HCT116 (cell line): ENCODE measurements at regions not wholly inside any gene's neighbourhood (a gene's known extent, or its start where the extent isn't known, plus 50 kb on each side); places are given as distances from the start of the nearest gene placed in this dataset.

Experiments
- ATAC-seq: fragments of 200-7000 bp; cut with Tn5 transposase; 2 replicates; pipeline ENCODE4 v1.9.1; 2020; ENCODE audit warnings: mild to moderate bottlenecking, moderate library complexity
- BruUV-seq: library from RNA; stranded (reverse); fragments of 400-500 nt; replicated peaks from 2 replicates; lab custom pipeline; 2021; lab: Mats Ljungman, UMichigan
- CTCF ChIA-PET: fragments of 300-600 bp; sonication (Branson Sonifier 250); formaldehyde crosslinking; loops from one replicate; lab custom pipeline; 2021; ENCODE audit warnings: antibody characterized with exemption; lab: Charles Lee
- POLR2A ChIA-PET: fragments of 300-600, 350-600 bp; sonication (Branson Sonifier 250); formaldehyde crosslinking; loops from one replicate; lab custom pipeline; 2021; ENCODE audit warnings: antibody characterized with exemption; lab: Charles Lee
- RAD21 ChIA-PET, 2 experiments: fragments of 300-600 bp; sonication (Branson Sonifier 250); formaldehyde crosslinking; loops; one replicate each; lab custom pipeline; 2023; ENCODE audit warnings: low total read pairs in 2 of 2; ENCODE audit not compliant: uncharacterized antibody in 2 of 2, unreplicated experiment in 2 of 2, low non-redundant PET in 1 of 2; lab: Charles Lee
- DNase-seq: peaks from one replicate; pipeline ENCODE4 v3.0.0-alpha.2; 2010; ENCODE audit warnings: low read depth, low spot score
- H2AFZ ChIP-seq: fragments of 200-600 bp; shearing (Covaris generic), sonication (generic); 2 replicates; pipeline ENCODE4 v1.6.1; 2017; ENCODE audit warnings: low read depth, mixed run types, mixed read lengths, antibody characterized with exemption, low read length; ENCODE audit not compliant: poor library complexity, severe bottlenecking
- H3K27ac ChIP-seq: 2 replicates; pipeline ENCODE4 v1.5.1; 2012; ENCODE audit warnings: low read depth, low read length
- H3K27me3 ChIP-seq: fragments of 200-600 bp; sonication (generic); 2 replicates; pipeline ENCODE4 v1.6.1; 2016; ENCODE audit warnings: mixed run types, low read length, mixed read lengths; ENCODE audit not compliant: insufficient read depth
- H3K36me3 ChIP-seq, 2 experiments: fragments of 200-500 bp in 1 of 2; fragments of 200-600 bp in 1 of 2; sonication (Bioruptor generic) in 1 of 2; sonication (generic) in 1 of 2; 2 replicates each; pipeline versions ENCODE4 v1.5.1 to v1.6.1; 2014 to 2016; ENCODE audit warnings: low read length in 2 of 2, inconsistent platforms in 1 of 2, mixed read lengths in 1 of 2, mixed run types in 1 of 2; ENCODE audit not compliant: insufficient read depth in 2 of 2, control insufficient read depth in 1 of 2
- H3K4me1 ChIP-seq, 2 experiments: fragments of 200-600 bp in 1 of 2; sonication (generic) in 1 of 2; 2 replicates each; pipeline versions ENCODE4 v1.5.1 to v1.6.1; 2012 to 2017; ENCODE audit warnings: low read length in 2 of 2, inconsistent platforms in 1 of 2, mild to moderate bottlenecking in 1 of 2, mixed read lengths in 1 of 2, mixed run types in 1 of 2, moderate library complexity in 1 of 2; ENCODE audit not compliant: insufficient read depth in 2 of 2, control insufficient read depth in 1 of 2
- H3K4me2 ChIP-seq: fragments of 200-600 bp; sonication (generic); 2 replicates; pipeline ENCODE4 v1.6.1; 2017; ENCODE audit warnings: mixed run types, low read length, mixed read lengths
- H3K4me3 ChIP-seq, 2 experiments: fragments of 200-600 bp in 1 of 2; sonication (generic) in 1 of 2; replicated peaks in 1 of 2; 2 replicates each; pipeline ENCODE4 v1.5.1; 2011 to 2016; ENCODE audit warnings: low read length in 2 of 2, control low read depth in 1 of 2, low read depth in 1 of 2, mild to moderate bottlenecking in 1 of 2, mixed read lengths in 1 of 2, mixed run types in 1 of 2
- H3K79me2 ChIP-seq: fragments of 200-600 bp; sonication (generic); 2 replicates; pipeline ENCODE4 v1.6.1; 2017; ENCODE audit warnings: mild to moderate bottlenecking, mixed run types, low read length, moderate library complexity, mixed read lengths; ENCODE audit not compliant: insufficient read depth
- H3K9ac ChIP-seq: fragments of 200-600 bp; sonication (generic); 2 replicates; pipeline ENCODE4 v1.6.1; 2016; ENCODE audit warnings: low read length, mixed read lengths
- H3K9me2 ChIP-seq: fragments of 200-600 bp; sonication (generic), shearing (Covaris generic); 2 replicates; pipeline ENCODE4 v1.6.1; 2017; ENCODE audit warnings: mixed run types, mild to moderate bottlenecking, moderate library complexity; ENCODE audit not compliant: insufficient read depth
- H3K9me3 ChIP-seq, 2 experiments: fragments of 200-500 bp in 1 of 2; fragments of 200-600 bp in 1 of 2; sonication (Bioruptor generic) in 1 of 2; sonication (generic) in 1 of 2; 2 replicates each; pipeline ENCODE4 v1.6.1; 2014 to 2017; ENCODE audit warnings: low read length in 2 of 2, mixed read lengths in 2 of 2, inconsistent platforms in 1 of 2, low read depth in 1 of 2, mild to moderate bottlenecking in 1 of 2, mixed run types in 1 of 2, moderate library complexity in 1 of 2; ENCODE audit not compliant: control insufficient read depth in 1 of 2, insufficient read depth in 1 of 2
- H4K20me1 ChIP-seq: fragments of 200-600 bp; sonication (generic), shearing (Covaris generic); 2 replicates; pipeline ENCODE4 v1.6.1; 2017; ENCODE audit warnings: mixed run types, mild to moderate bottlenecking, moderate library complexity; ENCODE audit not compliant: insufficient read depth
- FOSL1 ChIP-seq: IDR thresholded peaks from 2 replicates; pipeline ENCODE4 v1.6.1; 2012; ENCODE audit warnings: low read depth
- MAX ChIP-seq: IDR thresholded peaks from 2 replicates; pipeline ENCODE4 v1.6.1; 2012
- SP1 ChIP-seq: IDR thresholded peaks from 2 replicates; pipeline ENCODE4 v1.6.1; 2012; ENCODE audit warnings: low read depth
- intact Hi-C: fragments of 100-400 bp; cut with micrococcal nuclease; formaldehyde crosslinking; loops from 2 replicates; pipeline ENCODE4 v1.10.0; 2022
- TF ChIP-seq, protein P1 (sequence below): IDR thresholded peaks from 2 replicates; pipeline ENCODE4 v1.6.1; 2012; ENCODE audit warnings: low read depth
- TF ChIP-seq, protein P2 (sequence below): IDR thresholded peaks from 2 replicates; pipeline ENCODE4 v1.6.1; 2011; ENCODE audit warnings: mild to moderate bottlenecking, low read length, moderate library complexity; ENCODE audit not compliant: insufficient replicate concordance; ENCODE audit errors: extremely low read depth
- TF ChIP-seq, protein P3 (sequence below): IDR thresholded peaks from 2 replicates; pipeline ENCODE4 v1.6.1; 2012

GRCh38 chr10:131737543-131738395, 163.0 kb upstream of the PPP2R2D start:
- Histone ChIP-seq H2AFZ (no peak overlapping the region), H3K4me3 (no peak overlapping the region), H3K9me2 (no peaks in the 10 kb centered on the region), H3K36me3 (no peaks in the 10 kb centered on the region), H3K4me1 (no peaks in the 10 kb centered on the region)
- ChIA-PET POLR2A (no interaction called here), CTCF (no interaction called here)
- TF ChIP-seq, protein P1, sequence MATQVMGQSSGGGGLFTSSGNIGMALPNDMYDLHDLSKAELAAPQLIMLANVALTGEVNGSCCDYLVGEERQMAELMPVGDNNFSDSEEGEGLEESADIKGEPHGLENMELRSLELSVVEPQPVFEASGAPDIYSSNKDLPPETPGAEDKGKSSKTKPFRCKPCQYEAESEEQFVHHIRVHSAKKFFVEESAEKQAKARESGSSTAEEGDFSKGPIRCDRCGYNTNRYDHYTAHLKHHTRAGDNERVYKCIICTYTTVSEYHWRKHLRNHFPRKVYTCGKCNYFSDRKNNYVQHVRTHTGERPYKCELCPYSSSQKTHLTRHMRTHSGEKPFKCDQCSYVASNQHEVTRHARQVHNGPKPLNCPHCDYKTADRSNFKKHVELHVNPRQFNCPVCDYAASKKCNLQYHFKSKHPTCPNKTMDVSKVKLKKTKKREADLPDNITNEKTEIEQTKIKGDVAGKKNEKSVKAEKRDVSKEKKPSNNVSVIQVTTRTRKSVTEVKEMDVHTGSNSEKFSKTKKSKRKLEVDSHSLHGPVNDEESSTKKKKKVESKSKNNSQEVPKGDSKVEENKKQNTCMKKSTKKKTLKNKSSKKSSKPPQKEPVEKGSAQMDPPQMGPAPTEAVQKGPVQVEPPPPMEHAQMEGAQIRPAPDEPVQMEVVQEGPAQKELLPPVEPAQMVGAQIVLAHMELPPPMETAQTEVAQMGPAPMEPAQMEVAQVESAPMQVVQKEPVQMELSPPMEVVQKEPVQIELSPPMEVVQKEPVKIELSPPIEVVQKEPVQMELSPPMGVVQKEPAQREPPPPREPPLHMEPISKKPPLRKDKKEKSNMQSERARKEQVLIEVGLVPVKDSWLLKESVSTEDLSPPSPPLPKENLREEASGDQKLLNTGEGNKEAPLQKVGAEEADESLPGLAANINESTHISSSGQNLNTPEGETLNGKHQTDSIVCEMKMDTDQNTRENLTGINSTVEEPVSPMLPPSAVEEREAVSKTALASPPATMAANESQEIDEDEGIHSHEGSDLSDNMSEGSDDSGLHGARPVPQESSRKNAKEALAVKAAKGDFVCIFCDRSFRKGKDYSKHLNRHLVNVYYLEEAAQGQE, result no peak
- TF ChIP-seq SP1 (no peak), FOSL1 (no peak), MAX (no peak)
- TF ChIP-seq, protein P2, sequence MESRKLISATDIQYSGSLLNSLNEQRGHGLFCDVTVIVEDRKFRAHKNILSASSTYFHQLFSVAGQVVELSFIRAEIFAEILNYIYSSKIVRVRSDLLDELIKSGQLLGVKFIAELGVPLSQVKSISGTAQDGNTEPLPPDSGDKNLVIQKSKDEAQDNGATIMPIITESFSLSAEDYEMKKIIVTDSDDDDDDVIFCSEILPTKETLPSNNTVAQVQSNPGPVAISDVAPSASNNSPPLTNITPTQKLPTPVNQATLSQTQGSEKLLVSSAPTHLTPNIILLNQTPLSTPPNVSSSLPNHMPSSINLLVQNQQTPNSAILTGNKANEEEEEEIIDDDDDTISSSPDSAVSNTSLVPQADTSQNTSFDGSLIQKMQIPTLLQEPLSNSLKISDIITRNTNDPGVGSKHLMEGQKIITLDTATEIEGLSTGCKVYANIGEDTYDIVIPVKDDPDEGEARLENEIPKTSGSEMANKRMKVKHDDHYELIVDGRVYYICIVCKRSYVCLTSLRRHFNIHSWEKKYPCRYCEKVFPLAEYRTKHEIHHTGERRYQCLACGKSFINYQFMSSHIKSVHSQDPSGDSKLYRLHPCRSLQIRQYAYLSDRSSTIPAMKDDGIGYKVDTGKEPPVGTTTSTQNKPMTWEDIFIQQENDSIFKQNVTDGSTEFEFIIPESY, result no peak
- TF ChIP-seq, protein P3, sequence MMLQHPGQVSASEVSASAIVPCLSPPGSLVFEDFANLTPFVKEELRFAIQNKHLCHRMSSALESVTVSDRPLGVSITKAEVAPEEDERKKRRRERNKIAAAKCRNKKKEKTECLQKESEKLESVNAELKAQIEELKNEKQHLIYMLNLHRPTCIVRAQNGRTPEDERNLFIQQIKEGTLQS, result no peak
- TF ChIP-seq, all 23 proteins: peak for 0
- RAD21 ChIA-PET, result no interaction called here
- H3K79me2 ChIP-seq, result no peaks in the 10 kb centered on the region
- no peaks in the 10 kb centered on the region for H4K20me1 ChIP-seq
- intact Hi-C loops, result no loop called here
- H3K9ac ChIP-seq, result no peak overlapping the region
- no TSS peak for BruUV-seq
- no peak overlapping the region for H3K27ac ChIP-seq
- no peaks in the 10 kb centered on the region for H3K27me3 ChIP-seq
- H3K9me3 ChIP-seq, result no peaks in the 10 kb centered on the region
- no peak for DNase-seq
- ATAC-seq, result no peak
- no peak overlapping the region for H3K4me2 ChIP-seq
